B cell (primary cell): ENCODE measurements at regions not wholly inside any gene's neighbourhood (a gene's known extent, or its start where the extent isn't known, plus 50 kb on each side); places are given as distances from the start of the nearest gene placed in this dataset.

Source experiments
- ATAC-seq: fragments of 200-7000 bp; cut with Tn5 transposase; one replicate; pipeline ENCODE4 v1.10.0; 2021; ENCODE audit warnings: low read depth, mild to moderate bottlenecking, moderate number of reproducible peaks, moderate library complexity
- CTCF ChIA-PET: fragments of 350-600 bp; sonication (Branson Sonifier 250); formaldehyde crosslinking; loops from one replicate; lab custom pipeline; 2021; ENCODE audit warnings: antibody characterized with exemption, inconsistent platforms; lab: Charles Lee
- POLR2A ChIA-PET: fragments of 350-600 bp; sonication (Branson Sonifier 250); formaldehyde crosslinking; loops from one replicate; lab custom pipeline; 2021; ENCODE audit warnings: antibody characterized with exemption; lab: Charles Lee
- DNase-seq: peaks from one replicate; pipeline ENCODE4 v3.0.0; 2013
- H2AFZ ChIP-seq: 2 replicates; pipeline ENCODE4 v1.6.1; 2012; ENCODE audit warnings: mild to moderate bottlenecking, low read depth, low read length; ENCODE audit not compliant: insufficient read depth, poor library complexity, severe bottlenecking
- H3K27ac ChIP-seq, 2 donors: 1 replicate in 1 of 2; 2 replicates in 1 of 2; pipeline ENCODE4 v1.5.1; 2012 to 2013; ENCODE audit warnings: low read length in 2 of 2, mild to moderate bottlenecking in 2 of 2, moderate library complexity in 1 of 2
- H3K27me3 ChIP-seq, 4 experiments: fragments of 200-600 bp in 1 of 4; sonication (generic) in 1 of 4; replicated peaks in 1 of 4; 1 replicate in 2 of 4; 2 replicates in 2 of 4; pipeline versions ENCODE4 v1.6.1 to v1.7.0; 2013 to 2016; ENCODE audit warnings: low read length in 3 of 4, mild to moderate bottlenecking in 2 of 4, mixed read lengths in 1 of 4, moderate library complexity in 1 of 4; ENCODE audit not compliant: insufficient read depth in 4 of 4, control insufficient read depth in 3 of 4; ENCODE audit errors: control extremely low read depth in 1 of 4
- H3K36me3 ChIP-seq, 2 experiments: replicated peaks in 1 of 2; 1 replicate in 1 of 2; 2 replicates in 1 of 2; pipeline versions ENCODE4 v1.6.1 to v1.7.1; 2013; ENCODE audit warnings: low read length in 1 of 2; ENCODE audit not compliant: insufficient read depth in 2 of 2, control insufficient read depth in 1 of 2; ENCODE audit errors: control extremely low read depth in 1 of 2, extremely low read depth in 1 of 2
- H3K4me1 ChIP-seq, 2 donors: fragments of 200-600 bp in 1 of 2; sonication (generic) in 1 of 2; 1 replicate in 1 of 2; 2 replicates in 1 of 2; pipeline versions ENCODE4 v1.5.1 to v1.6.1; 2013 to 2017; ENCODE audit warnings: low read length in 2 of 2; ENCODE audit not compliant: control insufficient read depth in 2 of 2, insufficient read depth in 2 of 2
- H3K4me2 ChIP-seq: replicated peaks from 2 replicates; pipeline ENCODE3; 2012; ENCODE audit warnings: mild to moderate bottlenecking, low read depth, low read length; ENCODE audit not compliant: poor library complexity, severe bottlenecking
- H3K4me3 ChIP-seq, 5 experiments: fragments of 200-600 bp in 1 of 5; sonication (generic) in 1 of 5; 1 replicate in 3 of 5; 2 replicates in 2 of 5; pipeline versions ENCODE4 v1.5.1 to v1.7.0; 2011 to 2016; ENCODE audit warnings: low read length in 4 of 5, mild to moderate bottlenecking in 4 of 5, low read depth in 2 of 5, control low read depth in 1 of 5, moderate library complexity in 1 of 5; ENCODE audit not compliant: insufficient read depth in 1 of 5; ENCODE audit errors: control extremely low read depth in 1 of 5, extremely low read depth in 1 of 5
- H3K79me2 ChIP-seq: fragments of 200-600 bp; sonication (generic); one replicate; pipeline ENCODE4 v1.6.0; 2016; ENCODE audit warnings: low read length; ENCODE audit not compliant: control insufficient read depth, insufficient read depth
- H3K9ac ChIP-seq: fragments of 200-600 bp; sonication (generic); 2 replicates; pipeline ENCODE4 v1.6.1; 2017; ENCODE audit warnings: mild to moderate bottlenecking, low read length, moderate library complexity
- H3K9me3 ChIP-seq, 3 donors: one replicate each; pipeline versions ENCODE4 v1.6.1 to v1.7.1; 2013; ENCODE audit warnings: low read length in 2 of 3; ENCODE audit not compliant: control insufficient read depth in 2 of 3, insufficient read depth in 1 of 3; ENCODE audit errors: control extremely low read depth in 1 of 3
- H4K20me1 ChIP-seq: 2 replicates; pipeline ENCODE4 v1.6.0; 2012; ENCODE audit warnings: mild to moderate bottlenecking, low read length; ENCODE audit not compliant: insufficient read depth, control insufficient read depth, poor library complexity, severe bottlenecking
- H3K27ac Mint-ChIP-seq: one replicate; pipeline ENCODE4 v1.8.0; 2021; ENCODE audit warnings: mixed read lengths
- H3K27me3 Mint-ChIP-seq: one replicate; pipeline ENCODE4 v1.8.0; 2021; ENCODE audit warnings: mixed read lengths
- H3K4me1 Mint-ChIP-seq: one replicate; pipeline ENCODE4 v1.8.0; 2021; ENCODE audit warnings: mixed read lengths
- H3K4me3 Mint-ChIP-seq: one replicate; pipeline ENCODE4 v1.8.0; 2021; ENCODE audit warnings: mixed read lengths
- H3K9me3 Mint-ChIP-seq: one replicate; pipeline ENCODE4 v1.8.0; 2022; ENCODE audit warnings: mixed read lengths; ENCODE audit not compliant: insufficient read depth
- EZH2 ChIP-seq: IDR thresholded peaks from 2 replicates; pipeline ENCODE4 v1.6.1; 2012; ENCODE audit warnings: borderline replicate concordance, low read depth, mild to moderate bottlenecking, moderate library complexity, low read length; ENCODE audit not compliant: insufficient read depth, poor library complexity, severe bottlenecking
- WGBS: methylation state at CpG from one replicate; pipeline ENCODE4 v1.1.5; 2013; ENCODE audit warnings: missing lambda C conversion rate; ENCODE audit not compliant: insufficient coverage; 5-methylcytosine and 5-hydroxymethylcytosine counted together
- intact Hi-C: fragments of 100-400 bp; cut with micrococcal nuclease; formaldehyde crosslinking; loops from one replicate; pipeline ENCODE4 v1.10.0; 2022
- TF ChIP-seq, protein P1 (sequence below): fragments of 200-600 bp; IDR thresholded peaks from one replicate; pipeline ENCODE4 v1.8.0; 2022; ENCODE audit warnings: antibody characterized with exemption, mild to moderate bottlenecking

DNA sequence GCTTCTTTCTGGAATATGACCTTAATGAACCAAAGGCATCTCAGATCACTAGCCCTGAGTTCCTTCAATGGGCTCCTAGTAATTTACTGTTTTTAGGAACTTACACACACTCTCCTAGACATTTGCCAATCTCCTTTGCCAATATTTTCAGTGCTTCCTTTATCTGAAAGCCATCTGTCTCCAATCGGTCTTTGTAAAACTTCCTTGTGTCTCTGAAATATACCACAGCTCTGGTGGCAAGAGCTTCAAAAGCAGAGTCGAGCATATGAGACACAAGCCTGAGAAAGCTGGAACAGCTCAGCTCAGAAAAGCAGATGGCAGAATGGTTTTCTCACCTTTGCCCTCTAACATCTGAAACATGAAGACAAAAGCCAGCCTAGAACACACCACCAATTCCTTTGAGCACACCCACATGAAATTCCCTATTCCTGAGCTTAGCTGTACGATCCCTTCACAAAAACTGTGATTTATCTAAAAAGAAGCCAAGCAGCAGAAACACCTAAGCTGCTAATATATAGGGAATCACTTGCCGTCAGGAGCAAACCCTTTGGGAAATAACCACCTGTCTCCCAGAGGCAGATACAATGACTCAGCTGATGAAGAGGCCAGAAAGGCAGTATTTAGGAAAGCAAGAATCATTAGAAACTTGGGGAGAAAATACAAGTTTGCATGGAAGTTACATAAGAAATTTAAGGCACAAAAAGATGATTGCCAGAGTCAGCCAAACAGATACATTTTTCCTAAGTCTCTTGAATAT lies 70.2 kb upstream of the ANK3 start:
- Histone ChIP-seq H3K9ac (no peak overlapping the region), H3K4me2 (no peak overlapping the region), H3K27ac (no peak overlapping the region), H3K27me3 (no peaks in the 10 kb centered on the region), H3K4me3 (no peak overlapping the region), H3K9me3 (no peaks in the 10 kb centered on the region), H2AFZ (no peak overlapping the region), H3K4me1 (peaks cover 0 to 8% of the 10 kb centered on the region in 2 donors), H3K79me2 (no peaks in the 10 kb centered on the region), H3K36me3 (no peaks in the 10 kb centered on the region), H4K20me1 (no peaks in the 10 kb centered on the region)
- ChIA-PET CTCF (no interaction called here), POLR2A (no interaction called here)
- TF ChIP-seq, protein P1, sequence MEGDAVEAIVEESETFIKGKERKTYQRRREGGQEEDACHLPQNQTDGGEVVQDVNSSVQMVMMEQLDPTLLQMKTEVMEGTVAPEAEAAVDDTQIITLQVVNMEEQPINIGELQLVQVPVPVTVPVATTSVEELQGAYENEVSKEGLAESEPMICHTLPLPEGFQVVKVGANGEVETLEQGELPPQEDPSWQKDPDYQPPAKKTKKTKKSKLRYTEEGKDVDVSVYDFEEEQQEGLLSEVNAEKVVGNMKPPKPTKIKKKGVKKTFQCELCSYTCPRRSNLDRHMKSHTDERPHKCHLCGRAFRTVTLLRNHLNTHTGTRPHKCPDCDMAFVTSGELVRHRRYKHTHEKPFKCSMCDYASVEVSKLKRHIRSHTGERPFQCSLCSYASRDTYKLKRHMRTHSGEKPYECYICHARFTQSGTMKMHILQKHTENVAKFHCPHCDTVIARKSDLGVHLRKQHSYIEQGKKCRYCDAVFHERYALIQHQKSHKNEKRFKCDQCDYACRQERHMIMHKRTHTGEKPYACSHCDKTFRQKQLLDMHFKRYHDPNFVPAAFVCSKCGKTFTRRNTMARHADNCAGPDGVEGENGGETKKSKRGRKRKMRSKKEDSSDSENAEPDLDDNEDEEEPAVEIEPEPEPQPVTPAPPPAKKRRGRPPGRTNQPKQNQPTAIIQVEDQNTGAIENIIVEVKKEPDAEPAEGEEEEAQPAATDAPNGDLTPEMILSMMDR: no peak
- 25% methylated on average over 2 of the region's 4 CpGs for WGBS
- Mint-ChIP-seq H3K4me3 (no peak overlapping the region), H3K27ac (no peak overlapping the region), H3K9me3 (no peaks in the 10 kb centered on the region), H3K4me1 (peaks cover 9% of the 10 kb centered on the region), H3K27me3 (no peaks in the 10 kb centered on the region)
- intact Hi-C loops: loop anchor here (10.0 kb wide), 1 partner anchor 55 kb away; no protein-coding TSS in a partner anchor
- DNase-seq (no peak), ATAC-seq (no peak)

DNA sequence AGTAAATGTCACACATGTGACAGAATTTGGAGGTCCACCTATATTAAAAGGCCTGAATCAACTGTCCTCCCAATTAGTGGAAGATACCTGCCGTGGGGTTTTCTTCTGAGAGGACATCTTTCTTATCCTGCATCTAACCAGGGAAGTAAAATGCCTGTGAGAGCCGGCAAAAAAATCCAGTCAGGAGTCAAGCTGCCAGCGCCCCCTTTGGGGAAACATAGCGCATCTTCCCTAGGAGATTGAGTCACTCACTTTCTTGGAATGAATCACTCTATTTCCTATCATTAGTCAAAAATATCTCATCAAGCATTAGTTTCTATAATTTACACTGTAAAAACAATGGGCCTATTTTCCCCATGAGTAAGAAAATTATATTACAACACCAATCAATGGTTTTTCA lies 66.4 kb upstream of the ANK3 start:
- H3K4me1 Mint-ChIP-seq: peaks cover 15% of the 10 kb centered on the region
- Histone ChIP-seq H3K4me1 (peaks cover 0 to 4% of the 10 kb centered on the region in 2 donors), H3K4me2 (no peak overlapping the region), H3K9me3 (no peaks in the 10 kb centered on the region), H3K9ac (no peak overlapping the region), H3K27ac (no peak overlapping the region), H3K79me2 (no peaks in the 10 kb centered on the region), H3K27me3 (no peaks in the 10 kb centered on the region), H2AFZ (no peak overlapping the region), H3K36me3 (no peaks in the 10 kb centered on the region), H3K4me3 (no peak overlapping the region), H4K20me1 (no peaks in the 10 kb centered on the region)
- ChIA-PET CTCF (no interaction called here), POLR2A (no interaction called here)
- TF ChIP-seq EZH2: no peak
- TF ChIP-seq, protein P1: no peak
- no peak overlapping the region for H3K27ac Mint-ChIP-seq
- no peak for ATAC-seq
- no peaks in the 10 kb centered on the region for H3K27me3 Mint-ChIP-seq
- no peaks in the 10 kb centered on the region for H3K9me3 Mint-ChIP-seq
- intact Hi-C loops: loop anchor here (10.0 kb wide), 1 partner anchor 59 kb away; no protein-coding TSS in a partner anchor
- H3K4me3 Mint-ChIP-seq: no peak overlapping the region
- 100% methylated on average over 2 of the region's 4 CpGs for WGBS
- DNase-seq: no peak
